ENCODE measurements at regions not wholly inside any gene's neighbourhood (a gene's known extent, or its start where the extent isn't known, plus 50 kb on each side); places are given as distances from the start of the nearest gene placed in this dataset.

GRCh38 chr1:229162825-229163515 is 107.9 kb upstream of the RAB4A start:
- peaks cover 0 to 5% (median 0%) of the 10 kb centered on the region in 7 donors for H3K9me3 Mint-ChIP-seq

GRCh38 chr1:229164348-229164747 is 106.6 kb upstream of the RAB4A start:
- no peak overlapping the region for H3K27ac ChIP-seq (ENCODE audit: low read depth in 1 of 2, low read length in 2 of 2)
- Mint-ChIP-seq H3K4me3 (no peak overlapping the region), H3K27me3 (ENCODE audit: low read depth in 3 of 3) (peaks cover 0 to 3% (median 2%) of the 10 kb centered on the region in 3 donors), H3K4me1 (peaks cover 44% of the 10 kb centered on the region), H3K36me3 (no peaks in the 10 kb centered on the region), H3K27ac (peak overlapping the region in 1 of 7 donors; percentile 63), H3K9me3 (peaks cover 0 to 3% (median 0%) of the 10 kb centered on the region in 7 donors)
- DNase-seq = no peak
- WGBS (ENCODE audit: insufficient coverage) = 100% methylated on average over 1 of the region's 1 CpG
- H3K9me3 ChIP-seq (replicated peaks in 1 of 2; ENCODE audit: control insufficient read depth in 1 of 2, insufficient read depth in 1 of 2, low read length in 2 of 2) = no peaks in the 10 kb centered on the region
- H3K27me3 ChIP-seq (ENCODE audit: control insufficient read depth in 2 of 2, insufficient read depth in 2 of 2, low read length in 2 of 2) = no peaks in the 10 kb centered on the region
- intact Hi-C loops (cut with micrococcal nuclease) = no loop called here
- no peaks in the 10 kb centered on the region for H4K20me1 ChIP-seq (ENCODE audit: insufficient read depth, low read length)
- H3K4me2 ChIP-seq (replicated peaks; ENCODE audit: extremely low read depth, low read length, poor library complexity, severe bottlenecking) = no peak overlapping the region
- no peak overlapping the region for H3K4me3 ChIP-seq (replicated peaks in 1 of 3; ENCODE audit: low read depth in 2 of 3, low read length in 3 of 3)
- H3K4me1 ChIP-seq (ENCODE audit: control insufficient read depth in 1 of 2, insufficient read depth in 2 of 2, low read length in 2 of 2) = peaks cover 35% of the 10 kb centered on the region in 2 donors
- no peaks in the 10 kb centered on the region for H3K79me2 ChIP-seq (ENCODE audit: insufficient read depth, low read length)
- no peaks in the 10 kb centered on the region for H3K36me3 ChIP-seq (replicated peaks in 1 of 2; ENCODE audit: control insufficient read depth in 1 of 2, insufficient read depth in 2 of 2, low read length in 2 of 2)
- no peak for TF ChIP-seq CTCF (IDR thresholded peaks at IDR 0.05)
- H3K9ac ChIP-seq (ENCODE audit: insufficient read depth, low read length, poor library complexity, severe bottlenecking) = no peak overlapping the region
- no peak overlapping the region for H2AFZ ChIP-seq (ENCODE audit: insufficient read depth, low read depth, low read length, poor library complexity, severe bottlenecking)

More at GRCh38 chr1:229162825-229163515, 107.9 kb upstream of the RAB4A start:
- Histone ChIP-seq H3K4me1 (ENCODE audit: control insufficient read depth in 1 of 2, insufficient read depth in 2 of 2, low read length in 2 of 2) (peaks cover 48 to 49% of the 10 kb centered on the region in 2 donors), H3K79me2 (ENCODE audit: insufficient read depth, low read length) (no peaks in the 10 kb centered on the region), H4K20me1 (ENCODE audit: insufficient read depth, low read length) (no peaks in the 10 kb centered on the region), H3K27me3 (ENCODE audit: control insufficient read depth in 2 of 2, insufficient read depth in 2 of 2, low read length in 2 of 2) (no peaks in the 10 kb centered on the region), H2AFZ (ENCODE audit: insufficient read depth, low read depth, low read length, poor library complexity, severe bottlenecking) (no peak overlapping the region), H3K4me2 (replicated peaks; ENCODE audit: extremely low read depth, low read length, poor library complexity, severe bottlenecking) (no peak overlapping the region), H3K9me3 (replicated peaks in 1 of 2; ENCODE audit: control insufficient read depth in 1 of 2, insufficient read depth in 1 of 2, low read length in 2 of 2) (no peaks in the 10 kb centered on the region), H3K4me3 (replicated peaks in 1 of 3; ENCODE audit: low read depth in 2 of 3, low read length in 3 of 3) (no peak overlapping the region), H3K36me3 (replicated peaks in 1 of 2; ENCODE audit: control insufficient read depth in 1 of 2, insufficient read depth in 2 of 2, low read length in 2 of 2) (no peaks in the 10 kb centered on the region), H3K9ac (ENCODE audit: insufficient read depth, low read length, poor library complexity, severe bottlenecking) (no peak overlapping the region), H3K27ac (ENCODE audit: low read depth in 1 of 2, low read length in 2 of 2) (no peak overlapping the region)
- Mint-ChIP-seq H3K4me3 (no peak overlapping the region), H3K27me3 (ENCODE audit: low read depth in 3 of 3) (peaks cover 0 to 5% (median 2%) of the 10 kb centered on the region in 3 donors), H3K36me3 (no peaks in the 10 kb centered on the region), H3K4me1 (peaks cover 58% of the 10 kb centered on the region), H3K27ac (peak overlapping the region in 1 of 7 donors; percentile 70)
- DNase-seq = no peak
- WGBS (ENCODE audit: insufficient coverage) = 100% methylated on average over 2 of the region's 11 CpGs
- intact Hi-C loops (cut with micrococcal nuclease) = no loop called here
- no peak for TF ChIP-seq CTCF (IDR thresholded peaks at IDR 0.05)

All from CD14-positive monocyte (primary cell).